Hepatocyte (in vitro differentiated cells): ENCODE measurements at regions not wholly inside any gene's neighbourhood (a gene's known extent, or its start where the extent isn't known, plus 50 kb on each side); places are given as distances from the start of the nearest gene placed in this dataset.

Source experiments
- DNase-seq: peaks from one replicate; pipeline ENCODE4 v3.0.0-alpha.2; 2016; ENCODE audit warnings: low spot score
- H2AFZ ChIP-seq: fragments of 200-600 bp; sonication (generic); 2 replicates; pipeline ENCODE4 v1.6.0; 2016; ENCODE audit warnings: antibody characterized with exemption, mild to moderate bottlenecking
- H3K27ac ChIP-seq: fragments of 200-600 bp; sonication (generic); 2 replicates; pipeline ENCODE4 v1.5.1; 2016; ENCODE audit warnings: mild to moderate bottlenecking
- H3K27me3 ChIP-seq: fragments of 200-600 bp; sonication (generic); 2 replicates; pipeline ENCODE4 v1.6.1; 2016
- H3K36me3 ChIP-seq: fragments of 200-600 bp; sonication (generic); replicated peaks from 2 replicates; pipeline ENCODE4 v1.5.1; 2016; ENCODE audit warnings: low read depth; ENCODE audit not compliant: insufficient read depth
- H3K4me1 ChIP-seq: fragments of 200-600 bp; sonication (generic); 2 replicates; pipeline ENCODE4 v1.5.1; 2016; ENCODE audit warnings: mild to moderate bottlenecking, moderate library complexity; ENCODE audit not compliant: insufficient read depth
- H3K4me2 ChIP-seq: fragments of 200-600 bp; sonication (generic); 2 replicates; pipeline ENCODE4 v1.6.0; 2016
- H3K4me3 ChIP-seq: fragments of 200-600 bp; sonication (generic); 2 replicates; pipeline ENCODE4 v1.5.1; 2016; ENCODE audit warnings: mild to moderate bottlenecking
- H3K79me2 ChIP-seq: fragments of 200-600 bp; sonication (generic); 2 replicates; pipeline ENCODE4 v1.6.0; 2017; ENCODE audit warnings: mild to moderate bottlenecking
- H3K9me2 ChIP-seq: fragments of 200-600 bp; sonication (generic); replicated peaks from 2 replicates; pipeline ENCODE4 v1.6.0; 2017; ENCODE audit warnings: mild to moderate bottlenecking; ENCODE audit not compliant: insufficient read depth
- H3K9me3 ChIP-seq: fragments of 200-600 bp; sonication (generic); 2 replicates; pipeline ENCODE4 v1.5.1; 2016; ENCODE audit warnings: low read depth, mild to moderate bottlenecking
- H4K20me1 ChIP-seq: fragments of 200-600 bp; sonication (generic); 2 replicates; pipeline ENCODE4 v1.6.0; 2016; ENCODE audit warnings: mild to moderate bottlenecking; ENCODE audit not compliant: insufficient read depth, poor library complexity, severe bottlenecking
- CTCF ChIP-seq: fragments of 200-600 bp; sonication (generic); IDR thresholded peaks from 2 replicates; pipeline ENCODE4 v1.5.1; 2016; ENCODE audit warnings: antibody characterized with exemption, mild to moderate bottlenecking; ENCODE audit not compliant: poor library complexity
- EZH2 ChIP-seq: fragments of 200-600 bp; sonication (generic); IDR thresholded peaks from 2 replicates; pipeline ENCODE4 v1.6.1; 2016; ENCODE audit warnings: antibody characterized with exemption, mild to moderate bottlenecking, borderline replicate concordance
- EZH2phosphoT487 ChIP-seq: fragments of 200-600 bp; sonication (generic); IDR thresholded peaks from one replicate; pipeline ENCODE4 v1.6.1; 2018; ENCODE audit warnings: antibody characterized with exemption, mild to moderate bottlenecking, low read depth, moderate library complexity; ENCODE audit not compliant: unreplicated experiment, severe bottlenecking
- WGBS: methylation state at CpG from one replicate; pipeline ENCODE4 v1.1.6; 2016; ENCODE audit warnings: low lambda C conversion rate; ENCODE audit errors: missing lambda C conversion rate; 5-methylcytosine and 5-hydroxymethylcytosine counted together

- H3K4me2 ChIP-seq = peak overlapping the region; percentile 17
- H3K27me3 ChIP-seq = no peaks in the 10 kb centered on the region
- no peak overlapping the region for H3K4me3 ChIP-seq
- H3K4me1 ChIP-seq = peaks cover 9% of the 10 kb centered on the region
- no peaks in the 10 kb centered on the region for H4K20me1 ChIP-seq
- no peaks in the 10 kb centered on the region for H3K9me3 ChIP-seq
- 72% methylated on average over 2 of the region's 2 CpGs for WGBS
- H3K79me2 ChIP-seq = no peaks in the 10 kb centered on the region
- no peak for DNase-seq
- no peaks in the 10 kb centered on the region for H3K36me3 ChIP-seq
- H3K27ac ChIP-seq = peak overlapping the region; percentile 81
- no peaks in the 10 kb centered on the region for H3K9me2 ChIP-seq
- no peak for TF ChIP-seq CTCF
- TF ChIP-seq EZH2phosphoT487 = no peak
- no peak for TF ChIP-seq EZH2
- no peak overlapping the region for H2AFZ ChIP-seq
Measured at GRCh38 chr3:64932016-64932518, 244.3 kb upstream of the ADAMTS9 start.

GRCh38 chr3:64930891-64931290 is 243.1 kb upstream of the ADAMTS9 start:
- 82% methylated on average over 2 of the region's 2 CpGs for WGBS

GRCh38 chr3:64928683-64929082 is 240.9 kb upstream of the ADAMTS9 start:
- Histone ChIP-seq H3K4me3 (no peak overlapping the region), H3K4me1 (peaks cover 9% of the 10 kb centered on the region), H4K20me1 (no peaks in the 10 kb centered on the region), H3K9me2 (no peaks in the 10 kb centered on the region), H3K36me3 (no peaks in the 10 kb centered on the region), H3K79me2 (no peaks in the 10 kb centered on the region), H2AFZ (no peak overlapping the region), H3K27ac (no peak overlapping the region), H3K27me3 (no peaks in the 10 kb centered on the region), H3K4me2 (no peak overlapping the region), H3K9me3 (no peaks in the 10 kb centered on the region)
- 67% methylated on average over 3 of the region's 3 CpGs for WGBS
- no peak for TF ChIP-seq CTCF
- no peak for TF ChIP-seq EZH2
- no peak for TF ChIP-seq EZH2phosphoT487
- DNase-seq = no peak

More at GRCh38 chr3:64930891-64931290, 243.1 kb upstream of the ADAMTS9 start:
- H2AFZ ChIP-seq = no peak overlapping the region
- H3K9me3 ChIP-seq = no peaks in the 10 kb centered on the region
- H3K27ac ChIP-seq = no peak overlapping the region
- no peak overlapping the region for H3K4me3 ChIP-seq
- H4K20me1 ChIP-seq = no peaks in the 10 kb centered on the region
- H3K4me2 ChIP-seq = no peak overlapping the region
- DNase-seq = no peak
- no peaks in the 10 kb centered on the region for H3K9me2 ChIP-seq
- no peaks in the 10 kb centered on the region for H3K36me3 ChIP-seq
- no peaks in the 10 kb centered on the region for H3K79me2 ChIP-seq
- TF ChIP-seq CTCF (no peak), EZH2phosphoT487 (no peak), EZH2 (no peak)
- H3K27me3 ChIP-seq = no peaks in the 10 kb centered on the region
- H3K4me1 ChIP-seq = peaks cover 9% of the 10 kb centered on the region

- TF ChIP-seq EZH2 (no peak), EZH2phosphoT487 (no peak), CTCF (no peak)
- peaks cover 9% of the 10 kb centered on the region for H3K4me1 ChIP-seq
- DNase-seq = no peak
- no peaks in the 10 kb centered on the region for H3K36me3 ChIP-seq
- H4K20me1 ChIP-seq = no peaks in the 10 kb centered on the region
- H3K27ac ChIP-seq = no peak overlapping the region
- no peak overlapping the region for H3K4me2 ChIP-seq
- 75% methylated on average over 3 of the region's 3 CpGs for WGBS
- no peaks in the 10 kb centered on the region for H3K9me3 ChIP-seq
- H3K4me3 ChIP-seq = no peak overlapping the region
- no peak overlapping the region for H2AFZ ChIP-seq
- no peaks in the 10 kb centered on the region for H3K9me2 ChIP-seq
- no peaks in the 10 kb centered on the region for H3K27me3 ChIP-seq
- no peaks in the 10 kb centered on the region for H3K79me2 ChIP-seq
Measured at GRCh38 chr3:64927689-64928088, 239.9 kb upstream of the ADAMTS9 start.
